ENCODE measurements at regions not wholly inside any gene's neighbourhood (a gene's known extent, or its start where the extent isn't known, plus 50 kb on each side); places are given as distances from the start of the nearest gene placed in this dataset.

DNA sequence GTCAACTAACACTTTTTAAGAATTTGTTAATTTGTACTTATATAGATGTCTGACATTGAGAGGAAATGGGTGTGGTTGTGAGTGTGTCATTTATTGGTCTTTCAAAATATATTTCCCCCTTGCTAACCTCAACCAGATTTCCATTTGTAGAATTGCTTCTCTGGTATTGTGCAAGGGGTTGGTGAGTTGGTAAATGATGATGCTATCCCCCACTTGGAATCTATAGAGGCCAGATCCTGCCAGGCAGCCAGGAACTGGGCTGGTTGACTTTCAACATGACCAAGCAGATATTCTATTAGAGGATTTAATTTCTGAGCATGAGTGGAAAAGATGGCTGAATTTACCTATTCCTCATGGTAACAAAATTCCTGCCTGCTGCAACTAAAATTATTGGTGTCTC, 306.6 kb upstream of the KIF2A start:
- Histone ChIP-seq H3K36me3 (no peaks in the 10 kb centered on the region), H3K27me3 (no peaks in the 10 kb centered on the region), H3K4me3 (no peak overlapping the region), H3K4me1 (no peaks in the 10 kb centered on the region), H3K9me3 (no peaks in the 10 kb centered on the region), H3K27ac (no peak overlapping the region)
- ATAC-seq: no peak
- TF ChIP-seq POLR2A (IDR thresholded peaks at IDR 0.05): no peak
- TF ChIP-seq, protein P1, sequence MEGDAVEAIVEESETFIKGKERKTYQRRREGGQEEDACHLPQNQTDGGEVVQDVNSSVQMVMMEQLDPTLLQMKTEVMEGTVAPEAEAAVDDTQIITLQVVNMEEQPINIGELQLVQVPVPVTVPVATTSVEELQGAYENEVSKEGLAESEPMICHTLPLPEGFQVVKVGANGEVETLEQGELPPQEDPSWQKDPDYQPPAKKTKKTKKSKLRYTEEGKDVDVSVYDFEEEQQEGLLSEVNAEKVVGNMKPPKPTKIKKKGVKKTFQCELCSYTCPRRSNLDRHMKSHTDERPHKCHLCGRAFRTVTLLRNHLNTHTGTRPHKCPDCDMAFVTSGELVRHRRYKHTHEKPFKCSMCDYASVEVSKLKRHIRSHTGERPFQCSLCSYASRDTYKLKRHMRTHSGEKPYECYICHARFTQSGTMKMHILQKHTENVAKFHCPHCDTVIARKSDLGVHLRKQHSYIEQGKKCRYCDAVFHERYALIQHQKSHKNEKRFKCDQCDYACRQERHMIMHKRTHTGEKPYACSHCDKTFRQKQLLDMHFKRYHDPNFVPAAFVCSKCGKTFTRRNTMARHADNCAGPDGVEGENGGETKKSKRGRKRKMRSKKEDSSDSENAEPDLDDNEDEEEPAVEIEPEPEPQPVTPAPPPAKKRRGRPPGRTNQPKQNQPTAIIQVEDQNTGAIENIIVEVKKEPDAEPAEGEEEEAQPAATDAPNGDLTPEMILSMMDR (IDR thresholded peaks at IDR 0.05): no peak
- intact Hi-C loops (cut with DNase I): no loop called here
- no peak for DNase-seq

DNA sequence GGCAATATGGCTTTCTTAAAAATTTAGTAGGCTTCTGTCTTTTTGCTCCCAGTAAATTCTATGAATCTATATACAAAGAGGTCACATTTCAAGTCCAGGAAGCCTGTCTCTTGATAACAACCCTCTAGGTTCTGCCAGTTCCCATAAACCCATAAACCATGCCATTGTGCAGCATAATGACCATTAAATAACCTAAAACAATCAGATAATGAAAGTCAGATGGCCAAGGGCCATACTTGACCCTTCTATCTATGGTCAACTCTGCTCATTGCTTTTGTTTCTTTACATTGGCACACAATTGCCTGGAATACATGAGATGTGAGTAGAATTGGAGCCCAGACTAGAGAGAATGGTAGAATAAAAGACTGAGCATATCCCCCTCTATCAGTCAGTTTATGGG, 305.4 kb upstream of the KIF2A start:
- Histone ChIP-seq H3K27me3 (no peaks in the 10 kb centered on the region), H3K9me3 (no peaks in the 10 kb centered on the region), H3K4me1 (no peaks in the 10 kb centered on the region), H3K4me3 (no peak overlapping the region), H3K27ac (no peak overlapping the region), H3K36me3 (no peaks in the 10 kb centered on the region)
- intact Hi-C loops (cut with DNase I): no loop called here
- ATAC-seq: no peak
- no peak for DNase-seq
- no peak for TF ChIP-seq POLR2A (IDR thresholded peaks at IDR 0.05)
- TF ChIP-seq, protein P1 (IDR thresholded peaks at IDR 0.05): no peak

DNA sequence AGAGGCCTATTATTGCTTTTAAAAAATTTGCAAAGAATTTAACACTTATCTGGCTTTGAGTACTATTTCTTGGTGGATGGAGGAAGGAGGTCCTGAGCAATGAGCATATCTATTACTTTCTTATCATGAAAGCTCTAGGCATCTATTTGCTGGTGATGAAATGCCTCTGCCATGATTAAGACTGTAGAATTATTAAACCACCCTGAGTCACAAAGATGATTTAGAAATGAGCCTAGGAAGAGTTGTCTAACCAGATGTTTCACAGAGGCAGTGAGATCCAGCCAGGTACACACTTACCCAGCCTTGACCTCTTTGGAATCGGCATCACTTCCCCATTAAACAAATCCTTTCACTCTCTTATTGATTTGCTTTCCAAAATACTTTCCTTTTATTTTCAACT, 304.4 kb upstream of the KIF2A start:
- WGBS (ENCODE audit: insufficient coverage, low coverage, low lambda C conversion rate, missing lambda C conversion rate): 36% methylated on average over 1 of the region's 1 CpG
- intact Hi-C loops (cut with DNase I): no loop called here
- TF ChIP-seq, protein P1 (IDR thresholded peaks at IDR 0.05): no peak
- no peak for TF ChIP-seq POLR2A (IDR thresholded peaks at IDR 0.05)
- Histone ChIP-seq H3K36me3 (no peaks in the 10 kb centered on the region), H3K27me3 (no peaks in the 10 kb centered on the region), H3K9me3 (no peaks in the 10 kb centered on the region), H3K4me3 (no peak overlapping the region), H3K4me1 (no peaks in the 10 kb centered on the region), H3K27ac (no peak overlapping the region)
- DNase-seq (no peak), ATAC-seq (no peak)

DNA sequence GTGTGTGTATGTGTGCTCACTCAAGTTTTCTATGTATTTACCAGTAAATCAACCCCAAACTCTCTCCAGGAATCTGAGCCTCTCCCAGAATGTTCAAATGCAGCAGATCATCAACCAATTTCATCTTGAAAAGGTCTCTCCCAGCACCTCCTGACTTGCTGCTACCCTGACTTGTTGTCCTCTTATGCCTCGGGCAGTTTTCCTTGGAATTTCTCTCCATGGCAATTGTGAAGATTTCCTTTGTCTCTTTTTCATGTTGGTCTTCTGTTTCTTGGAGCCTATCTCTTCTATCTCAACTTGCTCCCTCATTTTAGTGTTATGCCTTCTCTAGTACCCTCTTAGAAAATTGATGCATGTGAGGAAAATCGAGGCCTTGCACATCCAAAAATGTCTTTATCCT, 303.6 kb upstream of the KIF2A start:
- intact Hi-C loops (cut with DNase I): no loop called here
- Histone ChIP-seq H3K9me3 (no peaks in the 10 kb centered on the region), H3K36me3 (no peaks in the 10 kb centered on the region), H3K4me3 (no peak overlapping the region), H3K27ac (no peak overlapping the region), H3K4me1 (no peaks in the 10 kb centered on the region), H3K27me3 (no peaks in the 10 kb centered on the region)
- TF ChIP-seq POLR2A (IDR thresholded peaks at IDR 0.05): no peak
- TF ChIP-seq, protein P1 (IDR thresholded peaks at IDR 0.05): no peak
- ATAC-seq: no peak
- DNase-seq: no peak
- 27% methylated on average over 2 of the region's 2 CpGs for WGBS (ENCODE audit: insufficient coverage, low coverage, low lambda C conversion rate, missing lambda C conversion rate)

DNA sequence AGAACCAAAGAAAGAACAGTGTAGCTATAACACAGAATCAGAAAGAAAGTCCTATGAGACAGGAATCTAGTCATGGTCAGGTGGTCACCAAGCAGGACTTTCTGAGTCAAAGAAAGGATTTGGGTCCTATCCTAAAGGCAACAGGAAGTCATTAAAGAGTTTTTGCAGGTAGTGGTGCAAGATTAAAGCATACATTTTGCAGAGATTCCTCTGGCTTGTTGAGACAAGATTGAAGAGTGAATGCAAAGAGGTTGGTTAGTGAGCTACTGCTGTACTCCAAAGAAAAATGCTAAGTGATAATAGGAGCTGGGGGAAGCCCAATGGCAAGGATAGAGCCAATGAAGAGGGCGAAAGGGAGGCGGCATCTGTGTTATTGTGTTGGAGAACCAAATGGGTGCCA, 300.5 kb upstream of the KIF2A start:
- TF ChIP-seq POLR2A (IDR thresholded peaks at IDR 0.05): no peak
- TF ChIP-seq, protein P1 (IDR thresholded peaks at IDR 0.05): no peak
- WGBS (ENCODE audit: insufficient coverage, low coverage, low lambda C conversion rate, missing lambda C conversion rate): no CpG with 5 or more reads among the region's 2 CpGs
- intact Hi-C loops (cut with DNase I): no loop called here

More for the DNA sequence above, 300.5 kb upstream of the KIF2A start:
- H3K4me3 ChIP-seq: no peak overlapping the region
- no peaks in the 10 kb centered on the region for H3K4me1 ChIP-seq
- H3K9me3 ChIP-seq: no peaks in the 10 kb centered on the region
- ATAC-seq (no peak), DNase-seq (no peak)
- no peak overlapping the region for H3K27ac ChIP-seq
- no peaks in the 10 kb centered on the region for H3K36me3 ChIP-seq
- H3K27me3 ChIP-seq: no peaks in the 10 kb centered on the region
